ENCODE measurements at regions not wholly inside any gene's neighbourhood (a gene's known extent, or its start where the extent isn't known, plus 50 kb on each side); places are given as distances from the start of the nearest gene placed in this dataset.

GRCh38 chr11:129731316-129731715 lies 84.3 kb upstream of the TMEM45B start:
- no peak for TF ChIP-seq POLR2A (IDR thresholded peaks at IDR 0.05; ENCODE audit: low read depth)
- no peak for TF ChIP-seq CTCF (IDR thresholded peaks at IDR 0.05)
- no peak for TF ChIP-seq EP300 (IDR thresholded peaks at IDR 0.05)

Data from esophagus muscularis mucosa (tissue), 4 donors.